ENCODE measurements at regions not wholly inside any gene's neighbourhood (a gene's known extent, or its start where the extent isn't known, plus 50 kb on each side); places are given as distances from the start of the nearest gene placed in this dataset.

DNA sequence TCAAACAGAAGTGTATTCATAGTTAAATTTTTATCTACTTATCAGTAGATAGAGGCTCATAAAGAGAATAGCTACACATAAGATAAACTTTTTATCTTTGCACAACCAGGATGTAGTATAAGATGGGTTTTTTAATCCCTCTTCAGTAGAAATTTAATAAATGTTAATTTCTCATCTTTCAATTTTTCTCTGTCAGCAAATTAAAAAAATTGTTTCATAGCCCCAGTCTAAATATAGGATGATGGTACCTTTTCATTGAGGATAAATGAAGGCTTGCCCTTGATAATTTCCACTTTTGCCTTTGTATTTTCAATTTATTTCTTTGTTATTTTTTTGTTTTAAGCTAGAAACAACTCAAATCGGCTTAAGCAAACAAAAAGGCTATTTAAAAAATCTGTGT lies 251.2 kb upstream of the NOX3 start:
- peak; percentile 62 for FAIRE-seq

DNA sequence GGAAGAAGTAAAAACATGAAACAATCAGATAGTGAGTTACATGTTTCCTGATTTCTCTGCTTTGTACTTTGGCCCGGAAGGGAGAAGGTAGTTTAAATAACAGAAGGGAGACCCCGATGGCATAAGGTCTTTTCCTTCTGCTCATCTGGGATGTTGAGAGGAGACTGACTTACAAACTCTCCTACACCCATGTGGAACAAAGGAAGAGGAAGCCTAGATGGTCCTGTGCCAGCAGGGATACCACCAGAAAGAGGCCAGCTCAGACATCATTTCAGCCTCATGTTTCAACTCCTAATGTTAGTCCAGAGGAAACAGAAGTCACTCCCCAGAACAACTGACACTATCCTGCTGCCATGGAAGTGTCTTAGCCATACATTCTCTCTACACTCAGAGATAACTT lies 250.7 kb upstream of the NOX3 start:
- no peak for FAIRE-seq

DNA sequence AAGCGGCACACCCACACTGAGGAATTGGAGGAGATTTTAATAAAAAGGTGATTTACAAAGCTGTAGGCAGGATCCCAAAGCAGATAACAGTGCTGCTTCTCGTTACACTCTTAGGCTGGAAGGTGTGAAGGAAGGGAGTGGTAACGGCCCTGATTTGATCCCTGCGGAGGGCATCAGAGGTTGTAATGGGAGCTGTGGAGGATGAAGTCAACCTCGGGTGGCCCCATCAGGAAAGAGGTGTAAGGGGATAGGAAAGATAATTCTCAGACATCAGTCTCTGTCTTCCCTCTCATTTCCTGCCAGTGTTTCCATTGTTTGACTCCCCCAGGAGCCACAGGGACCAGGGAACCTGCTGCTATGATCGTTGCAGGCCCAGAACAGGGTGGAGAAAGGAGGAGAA lies 245.7 kb upstream of the NOX3 start:
- no peak for FAIRE-seq

DNA sequence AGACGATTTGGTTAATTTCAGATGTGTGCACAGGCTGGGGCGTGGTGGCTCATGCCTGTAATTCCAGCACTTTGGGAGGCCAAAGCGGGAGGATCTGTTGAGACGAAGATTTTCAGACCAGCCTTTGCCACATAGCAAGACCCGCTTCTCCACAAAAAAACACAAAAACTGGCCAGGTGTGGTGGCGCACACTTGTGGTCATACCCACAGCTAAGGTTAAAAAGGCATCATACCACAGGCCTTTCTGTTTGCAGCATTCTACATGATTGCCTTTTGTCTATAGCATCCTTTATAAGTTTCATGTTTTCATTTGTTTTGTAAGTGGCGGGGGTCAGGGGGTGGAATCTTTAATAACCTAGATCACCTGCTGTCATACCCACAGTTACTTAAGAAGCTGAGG lies 239.9 kb upstream of the NOX3 start:
- FAIRE-seq: no peak

DNA sequence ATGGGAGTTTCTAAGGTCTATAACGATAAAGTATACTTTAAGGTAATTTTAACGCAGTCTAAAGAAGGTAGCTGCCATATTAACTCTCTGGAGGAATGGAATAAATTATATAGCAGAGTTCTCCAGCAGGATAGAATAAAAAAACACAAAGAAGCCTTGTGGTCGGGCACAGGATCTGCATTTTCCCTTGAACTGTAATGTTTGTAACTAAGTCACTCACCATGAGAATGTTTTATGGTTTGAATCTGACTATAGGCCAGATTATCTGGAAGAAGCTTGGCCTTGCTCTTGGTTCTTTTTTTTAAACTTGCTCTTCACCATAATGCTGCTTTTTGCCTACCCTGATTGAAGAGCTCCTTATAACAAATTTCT lies 238.8 kb upstream of the NOX3 start:
- no peak for FAIRE-seq

DNA sequence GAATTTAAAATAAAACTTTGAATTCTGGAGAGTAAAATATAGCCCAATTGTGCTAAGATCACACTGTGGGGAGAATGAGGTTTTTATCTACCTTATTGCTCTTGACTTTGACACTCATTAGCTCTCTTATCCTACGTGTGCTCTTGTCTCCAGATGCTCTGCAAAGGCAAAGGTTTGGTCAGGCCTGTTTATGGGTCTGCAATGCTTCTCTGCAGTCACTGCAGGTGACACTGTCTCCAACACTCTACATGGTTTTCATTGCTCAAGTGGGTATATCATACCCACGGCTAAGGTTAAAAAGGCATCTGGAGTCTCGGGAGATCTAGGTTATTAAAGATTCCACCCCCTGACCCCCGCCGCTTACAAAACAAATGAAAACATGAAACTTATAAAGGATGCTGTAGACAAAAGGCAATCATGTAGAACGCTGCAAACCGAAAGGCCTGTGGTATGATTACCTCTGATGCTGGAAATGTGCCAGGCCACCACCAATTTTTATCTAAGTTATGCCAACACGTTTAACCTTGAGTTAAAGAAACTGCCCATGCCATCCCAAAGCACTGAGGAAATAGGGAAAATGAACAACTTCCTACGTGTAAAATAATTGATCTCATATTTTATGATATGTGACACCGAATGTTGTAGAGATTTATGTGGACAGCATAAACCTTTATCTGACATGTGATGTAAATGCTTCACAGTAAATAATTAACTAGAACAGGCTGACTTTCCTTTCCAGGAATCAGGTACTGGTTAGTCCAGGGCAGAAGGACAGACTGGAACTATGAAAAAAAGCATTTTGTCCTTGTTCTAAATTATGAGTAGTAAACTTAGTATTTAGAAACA lies 238.2 kb upstream of the NOX3 start:
- FAIRE-seq: peak; percentile 96

DNA sequence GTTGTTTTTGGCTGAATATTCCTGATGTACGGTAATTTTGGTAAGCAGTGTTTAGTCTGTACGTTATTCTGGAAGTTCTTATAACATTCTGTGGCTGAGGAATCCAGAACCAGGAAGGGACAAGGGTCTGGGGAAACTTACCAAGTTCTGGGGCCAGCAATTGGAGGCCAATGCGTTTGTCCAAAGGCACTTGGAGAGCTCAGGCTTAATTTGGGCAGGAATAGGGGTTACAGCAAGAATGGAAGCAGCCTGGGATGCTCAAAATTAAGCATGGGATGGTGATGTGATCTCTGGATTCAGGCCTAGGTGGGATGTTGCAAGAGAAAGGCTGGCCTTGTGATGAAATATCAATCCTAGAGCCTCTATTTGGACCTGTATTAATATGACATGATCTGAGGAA lies 235.2 kb upstream of the NOX3 start:
- no peak for FAIRE-seq

DNA sequence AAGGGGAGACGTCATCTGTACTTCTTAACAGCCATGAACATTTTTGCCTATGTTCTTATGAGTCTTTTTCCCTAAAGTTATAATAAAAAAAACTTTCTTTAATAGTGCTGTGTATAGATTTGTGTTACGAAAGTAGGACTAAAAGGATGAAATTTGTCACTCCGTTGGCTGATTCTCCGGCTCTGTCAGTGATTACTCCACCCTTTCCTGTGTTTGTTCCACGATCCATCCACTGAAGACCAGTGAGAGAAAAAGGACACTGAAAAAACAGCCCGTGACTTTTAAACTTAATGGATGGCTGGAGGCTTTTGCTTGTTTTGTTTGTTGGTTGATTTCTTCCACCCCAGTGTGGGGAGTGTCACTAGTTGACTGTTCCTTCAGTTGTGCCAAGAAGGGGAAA lies 232.0 kb upstream of the NOX3 start:
- FAIRE-seq: no peak

DNA sequence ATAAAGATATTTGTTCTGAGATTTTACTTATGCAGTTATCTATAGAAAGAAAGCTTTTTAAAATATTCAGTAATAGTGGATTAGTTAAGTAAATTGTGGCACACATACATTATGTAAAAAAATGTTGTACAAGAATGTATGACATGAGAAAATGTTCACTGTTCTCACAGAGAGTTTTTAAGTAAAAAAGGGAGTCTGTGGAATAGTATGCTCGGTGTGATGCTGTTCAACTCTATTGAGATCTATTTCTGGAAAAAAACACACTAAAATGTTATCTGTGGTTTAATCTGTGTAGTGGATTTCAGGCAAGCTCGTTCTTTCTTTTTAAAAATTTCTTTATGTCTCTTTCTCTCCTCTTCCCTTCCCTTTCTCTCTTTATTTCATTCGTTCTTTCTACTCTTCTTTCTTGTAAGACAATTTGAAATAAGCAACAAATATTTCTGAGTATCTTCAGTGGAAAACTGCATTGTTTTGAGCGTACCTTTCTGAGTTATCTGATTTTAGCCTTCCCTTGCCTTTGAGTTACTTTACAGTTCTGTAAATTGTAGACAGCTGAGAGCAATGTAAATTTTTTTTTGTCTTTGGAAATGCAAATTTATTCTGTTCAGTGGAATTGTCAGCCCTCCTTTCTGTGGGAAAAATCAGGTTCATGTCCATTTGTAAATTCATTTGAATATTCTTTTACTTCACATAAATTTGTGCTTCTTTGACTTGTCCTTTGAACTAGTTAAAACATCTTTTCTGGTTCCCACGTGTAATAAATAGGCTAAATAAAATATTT lies 229.0 kb upstream of the NOX3 start:
- no peak for FAIRE-seq

DNA sequence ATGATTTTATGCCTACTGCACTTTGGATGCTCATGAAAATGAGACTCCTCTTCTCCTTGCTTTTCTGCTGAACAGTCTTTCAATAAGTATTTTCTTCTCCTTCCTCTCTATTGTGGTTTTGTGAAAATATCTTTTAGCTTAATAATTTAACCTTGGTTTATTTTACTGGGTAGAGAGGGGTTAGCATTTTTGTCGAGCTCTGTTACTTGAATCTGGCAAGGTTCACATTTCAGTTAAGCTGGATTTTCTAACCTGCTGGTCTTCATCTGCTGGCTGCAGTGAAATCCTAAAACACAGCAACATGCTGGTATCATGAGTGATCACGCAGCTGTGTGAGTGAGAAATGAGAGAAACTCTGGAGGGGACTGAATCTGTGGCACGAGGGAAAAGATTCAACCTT lies 222.7 kb upstream of the NOX3 start:
- no peak for FAIRE-seq

DNA sequence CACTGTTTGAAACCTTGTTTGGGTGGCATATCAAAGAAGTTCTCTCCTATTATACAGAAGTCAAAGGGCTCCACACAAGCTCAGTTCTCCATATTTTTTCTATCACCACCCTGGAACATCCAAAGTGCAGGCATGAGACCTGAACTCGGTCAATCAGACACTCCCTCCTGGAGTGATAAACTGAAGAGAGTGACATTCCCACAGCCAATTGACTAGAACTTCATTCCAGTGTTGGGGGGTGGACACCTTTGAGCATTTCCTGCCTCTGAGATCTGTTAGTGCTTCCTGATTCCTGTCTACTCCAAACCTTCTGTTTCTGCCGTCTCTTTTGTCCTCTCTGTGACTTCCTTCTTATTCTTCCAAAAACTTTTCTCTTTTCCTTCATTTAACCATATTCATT lies 220.7 kb upstream of the NOX3 start:
- no peak for FAIRE-seq

DNA sequence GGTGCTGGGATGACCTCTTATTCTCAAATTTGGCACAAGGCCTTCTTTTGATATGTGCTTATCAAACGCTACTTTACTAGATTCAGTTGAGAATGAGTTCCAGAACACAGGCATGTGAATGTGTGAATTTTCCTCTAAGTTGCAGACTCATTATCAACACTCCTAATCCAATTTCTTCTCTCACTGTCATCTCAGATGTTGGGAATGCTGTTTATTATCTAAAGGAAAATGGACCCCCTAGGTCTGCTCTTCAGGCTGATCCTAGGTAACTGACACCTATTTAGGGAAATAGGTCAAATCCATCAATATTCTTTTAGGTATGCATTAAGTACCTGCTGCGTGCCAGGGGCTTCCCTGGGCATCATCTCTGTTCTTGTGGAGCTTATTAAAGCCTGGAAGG lies 215.0 kb upstream of the NOX3 start:
- no peak for FAIRE-seq

DNA sequence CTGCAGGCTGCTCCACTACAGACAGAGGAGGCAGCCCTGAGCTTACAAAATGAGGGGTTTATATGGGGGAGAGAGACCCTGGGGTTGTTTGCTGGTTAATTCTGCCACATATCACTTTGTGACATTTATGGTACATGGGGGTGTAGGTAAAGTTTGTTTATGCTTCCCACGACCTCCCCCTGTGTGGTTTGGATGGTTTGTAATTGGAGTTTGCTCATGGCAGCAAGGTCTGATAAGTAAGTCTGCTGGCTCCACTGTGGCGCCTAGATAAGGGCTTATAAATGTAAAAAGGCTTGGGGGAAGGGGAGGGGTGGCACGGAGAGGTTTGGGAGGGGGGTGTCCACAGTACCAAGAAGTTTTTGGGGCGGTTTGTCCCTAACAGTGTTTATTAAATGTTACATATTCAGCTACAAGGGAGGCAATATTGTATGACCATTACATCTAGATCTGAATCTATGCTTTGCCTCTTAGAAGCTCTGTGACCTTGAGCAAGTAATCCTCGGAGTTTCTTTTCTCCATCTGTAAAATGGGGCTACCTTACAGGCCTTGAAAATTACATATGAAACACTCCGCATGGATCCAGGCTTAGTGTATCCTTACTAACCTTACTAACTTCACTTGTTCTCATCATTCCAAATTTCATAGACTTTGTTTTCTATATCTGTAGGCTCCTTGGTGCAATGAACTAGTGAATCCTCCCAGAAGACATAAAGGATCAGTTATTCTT lies 204.8 kb upstream of the NOX3 start:
- FAIRE-seq: no peak

DNA sequence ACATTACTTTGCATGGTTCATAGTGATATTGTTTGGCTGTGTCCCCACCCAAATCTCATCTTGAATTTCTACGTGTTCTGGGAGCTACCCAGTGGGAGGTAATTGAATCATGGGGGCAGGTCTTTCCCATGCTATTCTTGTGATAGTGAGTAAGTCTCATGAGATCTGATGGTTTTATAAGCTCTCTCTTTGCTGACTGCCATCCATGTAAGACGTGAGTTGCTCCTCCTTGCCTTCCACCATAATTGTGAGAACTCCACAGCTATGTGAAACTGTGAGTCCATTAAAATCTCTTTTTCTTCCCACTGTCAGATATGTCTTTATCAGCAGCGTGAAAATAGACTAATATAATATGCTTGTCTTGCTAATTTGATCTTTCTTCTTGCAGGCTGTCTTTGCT lies 200.4 kb upstream of the NOX3 start:
- FAIRE-seq: no peak

DNA sequence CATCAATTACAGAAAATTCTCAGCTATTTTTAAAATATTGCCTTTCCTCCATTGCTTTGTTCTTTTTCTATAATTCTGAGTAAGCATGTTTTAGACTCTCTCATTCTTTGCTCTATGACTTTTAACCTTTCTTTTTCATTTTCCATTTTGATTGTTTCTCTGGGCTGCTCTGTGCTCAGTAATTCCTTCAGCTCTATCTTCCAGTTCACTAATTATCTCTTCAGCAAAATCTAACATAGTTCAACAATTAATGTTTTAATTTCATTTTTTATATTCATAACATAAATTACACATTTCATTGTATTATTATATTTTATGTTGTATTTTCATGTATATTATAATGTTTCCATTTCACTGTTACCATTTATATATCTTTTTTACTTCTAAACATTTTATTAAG lies 198.8 kb upstream of the NOX3 start:
- no peak for FAIRE-seq

DNA sequence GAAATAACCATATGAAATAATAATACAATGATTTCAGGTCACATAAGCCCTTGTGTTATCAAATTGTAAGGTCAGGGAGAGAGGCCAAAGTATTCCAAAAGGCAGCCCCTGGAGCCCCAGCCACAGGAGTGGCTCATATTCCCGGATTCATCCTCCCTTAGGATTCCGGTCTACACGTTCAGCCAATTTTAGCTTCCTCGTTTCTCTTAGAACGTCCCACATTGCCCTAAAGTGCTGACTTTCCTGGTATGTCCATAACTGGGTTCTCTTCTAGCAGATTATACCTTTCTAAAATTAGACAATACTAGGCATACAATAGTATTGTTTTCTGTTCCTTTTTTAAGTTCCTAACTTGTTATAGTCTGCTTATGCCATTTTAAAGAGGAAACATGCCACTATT lies 192.7 kb upstream of the NOX3 start:
- no peak for FAIRE-seq

DNA sequence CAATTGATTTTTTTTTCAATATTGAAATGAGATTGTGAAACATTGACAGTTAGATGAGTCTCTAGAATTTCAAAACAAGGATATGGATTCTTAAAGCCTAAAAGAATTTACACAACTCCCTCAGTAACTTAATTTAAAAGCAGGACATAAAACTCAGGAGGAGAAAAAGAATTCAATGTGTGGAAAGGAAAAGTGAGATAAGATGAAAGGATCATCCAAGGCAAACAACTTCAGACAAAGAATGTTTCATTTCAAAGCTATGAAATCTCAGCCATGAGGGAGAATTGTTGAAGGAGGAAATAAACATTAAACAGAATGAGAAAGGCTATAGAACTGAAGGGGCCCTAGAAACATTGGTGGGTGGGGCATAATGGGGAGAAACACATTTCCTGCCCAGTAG lies 191.7 kb upstream of the NOX3 start:
- FAIRE-seq: no peak

DNA sequence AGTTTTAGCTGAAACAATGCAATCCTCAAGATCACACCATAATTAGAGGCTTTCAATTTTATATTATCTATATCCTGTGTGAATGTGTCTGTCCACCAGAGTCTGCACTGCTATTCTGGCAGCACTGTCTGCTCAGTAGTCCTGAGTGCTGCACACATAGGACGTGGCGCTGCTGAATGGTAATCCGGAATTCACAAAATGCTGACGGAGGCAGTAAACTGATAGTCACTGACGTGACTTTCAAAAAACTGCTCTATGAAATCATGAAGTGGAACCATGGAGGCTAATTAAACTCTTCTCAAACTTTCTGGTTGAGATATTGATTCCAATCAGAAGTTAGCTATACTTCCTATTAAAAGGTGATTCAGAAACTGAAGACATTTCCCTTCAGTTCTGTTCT lies 190.8 kb upstream of the NOX3 start:
- FAIRE-seq: no peak

DNA sequence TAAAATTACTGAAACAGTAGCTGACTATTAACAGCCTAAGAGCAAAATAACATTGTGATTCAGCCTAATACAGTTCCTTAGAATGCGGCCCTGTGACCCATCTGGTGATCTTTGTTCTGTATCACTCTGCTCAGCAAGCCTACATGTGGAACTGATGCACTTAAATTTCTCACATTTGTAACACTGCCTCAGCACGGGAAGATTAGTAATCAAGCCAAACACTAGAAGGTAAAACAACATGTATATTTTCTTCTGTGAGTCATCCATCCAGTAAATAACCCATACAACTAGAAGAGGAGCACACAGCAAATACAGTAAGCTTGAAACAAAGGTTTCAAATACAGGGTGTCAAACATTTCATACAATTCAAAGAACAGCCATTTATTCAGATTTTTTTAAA lies 189.7 kb upstream of the NOX3 start:
- no peak for FAIRE-seq

DNA sequence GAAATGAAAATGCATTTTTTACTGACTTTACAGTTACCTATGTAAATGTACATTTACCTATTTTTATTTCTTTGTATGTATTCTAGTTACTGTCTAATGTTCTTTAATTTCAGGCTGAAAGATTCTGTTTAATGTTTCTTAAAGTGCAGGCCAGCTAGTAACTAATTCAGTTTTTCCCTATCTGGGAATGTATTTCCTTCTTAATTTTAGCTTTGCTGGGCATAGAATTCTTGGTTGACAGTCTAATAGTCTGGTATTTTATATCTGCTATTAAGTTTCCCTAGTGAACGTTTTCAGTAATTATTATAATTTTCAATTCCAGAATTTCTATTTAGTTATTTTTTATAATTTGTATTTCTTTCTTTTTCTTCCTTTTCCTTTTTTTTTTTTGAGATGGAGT lies 186.0 kb upstream of the NOX3 start:
- peak; percentile 9 for FAIRE-seq

DNA sequence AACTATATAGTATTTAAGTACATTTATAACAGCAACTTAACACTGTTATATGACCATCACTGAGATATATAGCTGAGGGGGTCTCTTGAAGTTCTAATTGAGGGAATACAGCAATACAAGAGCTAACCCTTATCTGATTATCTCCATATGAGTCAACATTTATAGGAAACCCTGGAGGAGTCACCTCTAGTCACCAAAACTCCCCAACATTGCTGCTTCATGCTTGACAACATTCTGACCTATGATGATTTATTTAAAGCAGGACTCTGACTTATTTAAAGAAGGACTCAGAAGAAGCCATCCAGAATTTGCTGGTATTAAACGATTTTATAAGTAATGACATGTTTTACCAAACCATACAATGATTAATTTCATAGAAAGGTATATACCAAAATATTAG lies 182.6 kb upstream of the NOX3 start:
- no peak for FAIRE-seq

DNA sequence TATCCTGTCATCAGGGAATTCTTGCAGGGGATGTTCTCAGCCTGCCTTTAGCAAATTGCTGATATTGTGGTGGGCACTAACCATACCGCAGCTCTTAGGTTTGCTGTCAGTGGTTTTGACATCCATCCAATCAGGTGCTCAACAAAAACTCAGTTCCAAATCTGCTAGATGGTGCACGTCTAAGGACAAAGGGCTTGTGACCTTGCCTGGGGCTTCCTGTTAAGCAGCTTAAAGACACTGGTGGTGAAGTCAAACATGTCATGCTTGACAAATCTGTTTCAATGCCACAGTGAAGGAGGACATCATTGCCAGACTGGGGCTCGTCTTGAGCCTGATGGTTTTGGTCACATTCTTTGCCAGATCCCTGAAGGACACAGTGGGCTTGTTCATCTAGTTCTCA lies 179.8 kb upstream of the NOX3 start:
- no peak for FAIRE-seq

DNA sequence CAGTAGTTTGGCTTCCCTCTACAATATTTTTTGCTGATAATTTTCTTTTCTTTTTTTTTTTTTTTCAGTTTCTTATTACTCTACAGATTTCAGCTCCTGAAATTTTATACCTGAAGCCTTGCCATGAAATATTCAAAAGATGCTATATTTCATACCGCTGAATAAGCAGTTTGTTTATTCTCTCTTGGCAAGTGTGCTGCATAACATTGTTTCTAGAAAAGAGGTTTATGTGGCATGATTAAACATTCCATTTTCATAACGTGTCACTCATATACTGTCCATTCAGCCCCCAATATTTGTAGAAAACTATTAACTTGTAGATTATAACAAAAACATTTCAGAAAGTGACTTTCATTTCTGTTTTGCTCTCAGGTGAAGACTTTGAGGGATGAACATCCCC lies 174.4 kb upstream of the NOX3 start:
- FAIRE-seq: no peak

DNA sequence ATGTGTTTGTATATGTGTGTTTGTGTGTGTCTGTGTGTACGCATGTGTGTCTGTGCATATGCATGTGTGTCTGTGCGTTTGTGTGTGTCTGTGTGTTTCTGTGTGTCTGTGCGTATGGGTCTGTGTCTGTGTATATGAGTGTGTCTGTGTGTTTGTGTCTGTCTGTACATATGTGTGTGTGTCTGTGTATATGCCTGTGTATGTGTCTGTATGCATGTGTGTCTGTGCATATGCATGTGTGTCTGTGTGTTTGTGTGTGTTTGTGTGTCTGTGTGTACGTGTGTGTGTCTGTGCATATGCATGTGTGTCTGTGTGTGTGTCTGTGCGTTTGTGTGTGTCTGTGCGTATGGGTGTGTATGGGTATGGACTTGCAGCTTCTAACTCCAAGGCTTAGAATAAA lies 174.0 kb upstream of the NOX3 start:
- FAIRE-seq: no peak

Data from islet of Langerhans (tissue), 1 donor.